GM19452 (cell line): ENCODE measurements at regions not wholly inside any gene's neighbourhood (a gene's known extent, or its start where the extent isn't known, plus 50 kb on each side); places are given as distances from the start of the nearest gene placed in this dataset.

Source experiments
- ATAC-seq: cut with Tn5 transposase; IDR thresholded peaks from one replicate; pipeline ENCODE4 v1.9.1; 2021; ENCODE audit not compliant: unreplicated experiment

DNA sequence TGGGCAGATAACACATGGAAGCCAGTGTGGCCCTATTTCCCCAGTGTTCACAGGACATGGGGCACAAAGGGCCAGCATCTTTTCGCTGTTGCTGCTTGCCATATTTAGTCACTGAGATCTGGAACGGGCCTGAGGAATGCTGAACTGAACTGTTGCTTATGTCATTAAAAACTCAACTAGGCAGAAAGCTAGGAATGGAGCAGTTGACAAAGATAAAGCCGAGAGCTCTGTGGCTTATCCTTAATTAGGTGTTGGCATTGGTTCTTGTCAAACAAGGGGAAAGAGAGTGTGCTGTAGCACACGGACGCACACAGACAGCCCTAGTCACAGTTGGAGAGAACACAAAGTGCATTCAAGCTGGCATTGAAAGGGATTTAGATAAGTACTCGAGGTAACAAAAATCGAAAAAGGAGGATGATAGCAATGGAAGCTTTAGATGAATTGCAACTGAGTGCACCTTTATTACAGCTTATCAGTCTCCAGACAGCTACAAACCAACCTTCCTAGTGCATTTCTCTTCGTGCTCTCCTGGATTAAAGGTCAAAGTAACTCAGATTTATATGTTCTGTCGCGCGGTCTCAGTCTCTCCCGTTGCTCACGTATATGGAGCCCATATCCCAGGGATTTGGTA is 450.2 kb upstream of the ZNF608 start:
- no peak for ATAC-seq

- no peak for ATAC-seq
Observed at GRCh38 chr5:125197321-125197720, 450.9 kb upstream of the ZNF608 start.

DNA sequence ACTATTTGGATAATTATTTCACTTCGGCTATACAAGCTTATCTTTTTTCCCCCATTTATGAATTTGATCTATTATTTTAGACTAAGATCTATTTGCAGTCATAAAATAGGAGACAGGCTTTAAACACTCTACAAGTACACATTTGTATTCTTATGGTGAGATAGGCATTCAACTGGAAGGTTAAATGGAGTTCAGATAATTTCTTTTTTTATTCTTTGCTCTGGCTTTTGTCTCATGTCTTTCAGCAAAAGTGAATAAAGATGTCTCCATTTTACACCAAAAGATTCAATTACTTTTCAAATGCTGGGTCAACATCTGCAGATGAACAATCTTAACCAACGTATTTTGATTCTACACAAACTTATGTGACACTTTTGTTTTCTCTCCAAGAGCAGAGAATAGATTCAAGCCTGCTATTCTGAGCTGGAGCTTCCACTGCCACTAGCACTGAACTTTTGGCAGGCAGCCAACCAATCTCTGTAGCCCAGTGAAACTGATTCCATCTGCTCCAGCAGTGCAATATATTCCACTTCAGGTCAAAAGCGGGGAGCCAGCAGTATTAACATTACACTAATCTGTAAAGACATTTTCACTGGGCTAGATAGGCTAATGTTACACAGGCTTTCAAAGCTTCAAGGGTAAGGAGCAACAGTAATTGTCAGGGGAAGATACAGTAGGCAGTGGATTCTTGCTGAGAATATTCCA is 452.0 kb upstream of the ZNF608 start:
- no peak for ATAC-seq

DNA sequence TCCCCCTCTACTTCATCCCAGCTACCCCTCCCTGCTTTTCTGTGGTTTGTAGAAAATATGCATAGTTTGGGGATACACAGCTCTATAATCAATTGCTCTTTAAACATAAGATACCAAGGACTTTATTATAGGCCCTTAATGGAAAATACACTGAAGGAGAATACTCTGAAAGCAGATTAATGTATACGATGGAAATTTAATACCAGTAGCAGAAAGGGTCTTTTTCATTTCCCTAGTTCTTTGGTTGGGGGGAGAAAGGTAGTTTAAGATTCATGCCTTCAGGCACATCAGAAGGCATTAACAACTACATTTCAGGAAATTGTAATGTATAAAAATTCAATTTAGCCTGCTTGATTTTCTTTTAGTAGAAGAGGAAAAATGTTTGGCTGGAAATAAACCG is 452.9 kb upstream of the ZNF608 start:
- ATAC-seq: no peak

GRCh38 chr5:125199968-125200865 is 453.8 kb upstream of the ZNF608 start:
- peak; percentile 58 for ATAC-seq

- no peak for ATAC-seq
Observed at GRCh38 chr5:125200866-125201373, 454.5 kb upstream of the ZNF608 start.

DNA sequence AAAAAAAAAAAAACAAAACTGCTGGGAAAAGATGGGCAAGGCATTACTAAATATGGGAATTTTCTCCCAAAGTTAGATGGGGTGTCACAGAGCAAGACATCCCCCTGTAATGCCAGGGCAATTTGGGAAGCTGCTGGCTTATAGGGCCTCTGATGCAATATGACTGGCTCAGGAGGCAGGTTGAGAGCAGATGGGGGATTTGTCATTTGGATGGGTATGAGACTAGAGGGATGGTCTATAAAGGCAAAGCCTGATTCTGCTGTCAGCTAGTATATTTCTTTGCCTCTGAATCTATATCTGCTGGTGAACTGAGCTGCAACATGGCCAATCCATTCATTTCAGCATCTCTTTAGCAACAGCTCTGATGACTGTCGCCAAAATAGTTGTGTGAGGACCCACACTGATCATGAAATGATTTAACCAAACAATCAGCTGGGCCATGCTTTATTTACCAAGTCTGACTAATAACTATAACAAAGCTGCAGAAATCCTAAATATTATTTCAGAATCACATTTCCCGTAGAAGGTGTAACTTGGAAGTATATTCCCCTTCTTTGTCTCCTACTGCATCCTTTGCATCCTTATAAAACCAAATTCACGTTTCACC is 455.1 kb upstream of the ZNF608 start:
- ATAC-seq: no peak

GRCh38 chr5:125202353-125202752 is 455.9 kb upstream of the ZNF608 start:
- ATAC-seq: no peak

- ATAC-seq: no peak
Observed at GRCh38 chr5:125202871-125203438, 456.5 kb upstream of the ZNF608 start.

- no peak for ATAC-seq
Observed at GRCh38 chr5:125203912-125204311, 457.5 kb upstream of the ZNF608 start.

- ATAC-seq: no peak
Observed at GRCh38 chr5:125205601-125206225, 459.3 kb upstream of the ZNF608 start.

- no peak for ATAC-seq
Observed at GRCh38 chr5:125207856-125208255, 461.4 kb upstream of the ZNF608 start.

- no peak for ATAC-seq
Observed at GRCh38 chr5:125209650-125210049, 463.2 kb upstream of the ZNF608 start.

GRCh38 chr5:125210242-125210947 is 464.0 kb upstream of the ZNF608 start:
- ATAC-seq: no peak

DNA sequence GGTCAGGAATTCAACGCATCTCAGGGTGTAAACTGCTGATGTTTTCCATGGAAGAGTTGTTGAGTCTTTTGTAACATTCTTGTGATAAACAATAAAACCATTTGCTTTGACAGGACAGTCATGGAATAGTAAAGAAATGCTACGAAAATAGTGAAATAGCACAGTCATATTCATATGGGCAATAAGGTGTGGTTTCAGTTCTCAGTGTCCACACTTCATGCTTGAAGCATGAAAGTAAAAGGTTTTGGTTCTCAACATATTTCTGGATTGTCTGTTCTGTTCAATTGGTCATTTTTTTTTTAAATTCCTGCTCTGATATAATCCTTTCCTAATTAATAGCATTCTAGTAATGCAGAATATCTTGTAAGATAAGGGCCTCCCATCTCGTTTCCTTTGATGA is 467.6 kb upstream of the ZNF608 start:
- ATAC-seq: peak; percentile 97

DNA sequence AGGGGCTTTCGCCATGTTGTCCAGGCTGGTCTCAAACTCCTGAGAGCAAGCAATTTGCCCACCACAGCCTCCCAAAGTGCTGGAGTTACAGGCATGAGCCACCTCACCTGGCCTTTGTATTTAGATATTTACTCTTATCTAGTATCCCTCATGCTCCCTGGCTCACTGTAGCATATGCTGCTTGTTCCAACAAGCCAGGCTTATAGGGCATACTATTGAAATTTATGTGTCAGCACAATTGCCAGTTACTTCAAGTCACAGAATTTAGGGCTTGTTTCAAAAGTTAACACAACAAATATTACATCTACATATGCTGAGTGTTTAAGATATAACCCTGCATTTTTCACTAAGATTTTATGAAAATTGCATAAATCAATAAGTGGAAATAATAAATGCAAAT is 469.2 kb upstream of the ZNF608 start:
- ATAC-seq: no peak

DNA sequence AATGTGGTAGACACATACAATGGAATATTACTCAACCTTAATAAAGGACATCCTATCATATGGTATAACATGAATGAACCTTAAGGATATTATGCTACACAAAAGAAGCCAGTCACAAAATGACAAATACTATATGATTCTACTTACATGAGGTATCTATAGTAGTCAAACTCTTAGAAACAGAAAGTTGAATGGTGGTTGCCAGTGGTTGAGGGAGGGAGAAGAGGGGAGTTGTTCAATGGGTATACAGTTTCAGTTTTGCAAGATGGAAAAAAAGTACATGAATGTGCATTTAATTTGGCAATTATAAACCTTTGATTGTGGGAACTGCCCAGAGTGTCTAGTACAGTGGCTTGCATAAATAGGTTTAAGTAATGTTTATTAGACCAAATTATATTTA is 473.3 kb upstream of the ZNF608 start:
- ATAC-seq: no peak

GRCh38 chr5:125220284-125220683 is 473.8 kb upstream of the ZNF608 start:
- no peak for ATAC-seq

DNA sequence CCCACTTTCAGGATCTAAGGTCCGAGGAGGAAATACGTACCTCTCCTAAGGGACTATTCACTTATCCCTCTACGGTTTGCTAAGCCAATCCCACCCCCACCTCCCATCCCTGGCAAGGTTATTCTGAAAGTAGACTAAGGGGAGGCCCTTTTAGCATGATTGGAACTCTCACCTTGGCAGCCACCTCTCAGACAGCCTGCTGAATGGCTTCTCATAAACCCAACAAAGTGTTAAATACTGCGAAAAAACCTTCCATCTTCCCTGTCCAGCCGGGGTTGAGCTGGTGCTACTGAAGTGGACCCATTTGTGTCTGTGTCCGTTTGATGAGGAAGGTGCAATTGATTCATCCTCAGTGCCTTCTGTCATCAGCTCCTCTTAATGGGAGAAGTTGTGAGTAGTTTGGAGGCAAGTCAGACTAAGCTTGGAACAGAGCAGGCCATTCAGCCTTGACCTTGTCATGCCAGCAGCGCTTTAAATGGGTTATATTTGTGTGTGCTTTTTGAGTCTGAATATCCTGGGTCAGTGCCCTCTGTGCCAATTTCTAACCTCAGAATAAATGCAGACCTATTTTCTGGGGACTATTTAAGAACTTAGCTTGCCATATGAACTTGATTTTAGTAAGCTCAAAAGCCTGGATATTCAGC is 476.3 kb upstream of the ZNF608 start:
- ATAC-seq: no peak
